HEK293 (cell line): ENCODE measurements at regions not wholly inside any gene's neighbourhood (a gene's known extent, or its start where the extent isn't known, plus 50 kb on each side); places are given as distances from the start of the nearest gene placed in this dataset.

Source experiments
- CTCF ChIA-PET: fragments of 350-600 bp; formaldehyde crosslinking; extraction: SDS; loops from one replicate; lab custom pipeline; 2021; ENCODE audit warnings: antibody characterized with exemption; lab: Yijun Ruan, JAX
- POLR2A ChIA-PET: fragments of 300-600 bp; formaldehyde crosslinking; extraction: SDS; loops from one replicate; lab custom pipeline; 2020; ENCODE audit warnings: antibody characterized with exemption, inconsistent platforms; lab: Yijun Ruan, JAX
- H3K27ac ChIP-seq: fragments of 200-500 bp; sonication (Bioruptor generic); 2 replicates; pipeline ENCODE4 v1.5.1; 2014; ENCODE audit warnings: low read depth, low read length, control low read depth, inconsistent platforms; ENCODE audit errors: extremely low read depth
- H3K36me3 ChIP-seq, 2 experiments: fragments of 200-500 bp in 1 of 2; sonication (Bioruptor generic) in 1 of 2; 1 replicate in 1 of 2; 2 replicates in 1 of 2; pipeline ENCODE4 v1.5.1; 2014 to 2017; ENCODE audit warnings: inconsistent platforms in 2 of 2, low read length in 2 of 2; ENCODE audit not compliant: control insufficient read depth in 2 of 2, insufficient read depth in 1 of 2
- H3K4me1 ChIP-seq: fragments of 200-500 bp; sonication (Bioruptor generic); 2 replicates; pipeline ENCODE4 v1.5.1; 2014; ENCODE audit warnings: mild to moderate bottlenecking, low read length, inconsistent platforms; ENCODE audit not compliant: control insufficient read depth, insufficient read depth
- H3K4me3 ChIP-seq: 2 replicates; pipeline ENCODE4 v1.5.1; 2011; ENCODE audit warnings: low read depth, mild to moderate bottlenecking, control low read depth, low read length, moderate library complexity
- H3K9me3 ChIP-seq: fragments of 200-500 bp; sonication (Bioruptor generic); 2 replicates; pipeline ENCODE4 v1.5.1; 2014; ENCODE audit warnings: low read depth, low read length, inconsistent platforms; ENCODE audit not compliant: control insufficient read depth, insufficient read depth
- BCL11A ChIP-seq: fragments of 450-650 bp; formaldehyde crosslinking; IDR thresholded peaks from 2 replicates; pipeline ENCODE4 v1.5.1; 2016; ENCODE audit warnings: low read depth, missing biosample characterization, missing genetic modification characterization
- GLI2 ChIP-seq: fragments of 450-650 bp; formaldehyde crosslinking; IDR thresholded peaks from 2 replicates; pipeline ENCODE4; 2017; ENCODE audit warnings: missing biosample characterization, missing genetic modification characterization, low read depth, borderline replicate concordance
- MZF1 ChIP-seq: fragments of 450-650 bp; formaldehyde crosslinking; IDR thresholded peaks from 2 replicates; pipeline ENCODE4 v1.5.1; 2017; ENCODE audit warnings: missing biosample characterization, missing genetic modification characterization, borderline replicate concordance
- PATZ1 ChIP-seq: fragments of 450-650 bp; formaldehyde crosslinking; IDR thresholded peaks from 2 replicates; pipeline ENCODE4 v1.5.1; 2016; ENCODE audit warnings: missing biosample characterization, missing genetic modification characterization
- REST ChIP-seq: fragments of 450-650 bp; formaldehyde crosslinking; IDR thresholded peaks from 2 replicates; pipeline ENCODE4 v1.5.1; 2016; ENCODE audit warnings: missing biosample characterization, missing genetic modification characterization
- ZBTB10 ChIP-seq: fragments of 450-650 bp; formaldehyde crosslinking; IDR thresholded peaks from 2 replicates; pipeline ENCODE4 v1.5.1; 2016; ENCODE audit warnings: missing biosample characterization, missing genetic modification characterization
- ZNF112 ChIP-seq: fragments of 450-650 bp; formaldehyde crosslinking; IDR thresholded peaks from 2 replicates; pipeline ENCODE4 v1.5.0; 2017; ENCODE audit warnings: missing biosample characterization, missing genetic modification characterization
- ZNF138 ChIP-seq: fragments of 450-650 bp; formaldehyde crosslinking; IDR thresholded peaks from 2 replicates; pipeline ENCODE4 v1.5.1; 2016; ENCODE audit warnings: missing biosample characterization, missing genetic modification characterization, borderline replicate concordance
- ZNF157 ChIP-seq: fragments of 450-650 bp; formaldehyde crosslinking; IDR thresholded peaks from 2 replicates; pipeline ENCODE4 v1.5.1; 2016; ENCODE audit warnings: missing biosample characterization, missing genetic modification characterization
- ZNF19 ChIP-seq: fragments of 450-650 bp; formaldehyde crosslinking; IDR thresholded peaks from 2 replicates; pipeline ENCODE4; 2016; ENCODE audit warnings: missing biosample characterization, missing genetic modification characterization, low read depth
- ZNF223 ChIP-seq: fragments of 450-650 bp; formaldehyde crosslinking; IDR thresholded peaks from 2 replicates; pipeline ENCODE4 v1.5.1; 2016; ENCODE audit warnings: missing biosample characterization, missing genetic modification characterization
- ZNF274 ChIP-seq, 2 experiments: fragments of 200-500 bp in 1 of 2; fragments of 450-650 bp in 1 of 2; sonication (Bioruptor generic) in 1 of 2; formaldehyde crosslinking in 1 of 2; IDR thresholded peaks; 2 replicates each; pipeline versions ENCODE4 v1.5.1 to v1.6.1; 2014 to 2016; ENCODE audit warnings: borderline replicate concordance in 1 of 2, inconsistent platforms in 1 of 2, low read length in 1 of 2, missing biosample characterization in 1 of 2, missing genetic modification characterization in 1 of 2
- ZNF37A ChIP-seq: fragments of 450-650 bp; IDR thresholded peaks from 2 replicates; pipeline ENCODE4 v1.5.1; 2018; ENCODE audit warnings: missing biosample characterization, missing genetic modification characterization
- ZNF521 ChIP-seq: fragments of 450-650 bp; formaldehyde crosslinking; IDR thresholded peaks from 2 replicates; pipeline ENCODE4 v1.5.1; 2017; ENCODE audit warnings: missing biosample characterization, mild to moderate bottlenecking, missing genetic modification characterization
- ZNF610 ChIP-seq: fragments of 450-650 bp; formaldehyde crosslinking; IDR thresholded peaks from 2 replicates; pipeline ENCODE4 v1.5.1; 2016; ENCODE audit warnings: missing biosample characterization, missing genetic modification characterization, borderline replicate concordance
- ZNF830 ChIP-seq: fragments of 450-650 bp; IDR thresholded peaks from 2 replicates; pipeline ENCODE4 v1.5.0; 2018; ENCODE audit warnings: missing biosample characterization, missing genetic modification characterization, low read depth, mild to moderate bottlenecking, moderate library complexity
- ZSCAN18 ChIP-seq: fragments of 450-650 bp; formaldehyde crosslinking; IDR thresholded peaks from 2 replicates; pipeline ENCODE4 v1.5.1; 2016; ENCODE audit warnings: missing biosample characterization, missing genetic modification characterization
- ZSCAN30 ChIP-seq: fragments of 450-650 bp; IDR thresholded peaks from 2 replicates; pipeline ENCODE4 v1.5.1; 2018; ENCODE audit warnings: missing biosample characterization, mild to moderate bottlenecking, missing genetic modification characterization, moderate library complexity
- TF ChIP-seq, protein P1 (sequence below): fragments of 450-650 bp; formaldehyde crosslinking; IDR thresholded peaks from 2 replicates; pipeline ENCODE4 v1.5.1; 2016; ENCODE audit warnings: missing biosample characterization, missing genetic modification characterization

GRCh38 chr13:74816737-74817136 lies 665.2 kb downstream of the TBC1D4 start:
- ChIA-PET CTCF (no interaction called here), POLR2A (no interaction called here)
- TF ChIP-seq MZF1 (tag by site-specific recombination) = no peak
- no peak for TF ChIP-seq REST (tag by site-specific recombination)
- TF ChIP-seq ZNF274 (IDR thresholded peaks at IDR 0.05; ENCODE audit: low read length) = no peak
- TF ChIP-seq ZNF274 (tag by site-specific recombination; IDR thresholded peaks at IDR 0.05; ENCODE audit: borderline replicate concordance) = no peak
- TF ChIP-seq, protein P1, sequence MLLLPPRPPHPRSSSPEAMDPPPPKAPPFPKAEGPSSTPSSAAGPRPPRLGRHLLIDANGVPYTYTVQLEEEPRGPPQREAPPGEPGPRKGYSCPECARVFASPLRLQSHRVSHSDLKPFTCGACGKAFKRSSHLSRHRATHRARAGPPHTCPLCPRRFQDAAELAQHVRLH (tag by site-specific recombination) = no peak
- no peak for TF ChIP-seq ZNF37A (tag by site-specific recombination)
- TF ChIP-seq ZNF223 (tag by site-specific recombination) = no peak
- no peak for TF ChIP-seq GLI2 (tag by site-specific recombination)
- no peak for TF ChIP-seq ZSCAN18 (tag by site-specific recombination)
- TF ChIP-seq ZNF610 = no peak
- no peak for TF ChIP-seq ZNF138 (tag by site-specific recombination)
- no peak for TF ChIP-seq ZNF112 (tag by site-specific recombination)
- no peak for TF ChIP-seq ZBTB10 (tag by site-specific recombination)
- no peak for TF ChIP-seq ZNF157 (tag by site-specific recombination)
- TF ChIP-seq ZSCAN30 (tag by site-specific recombination) = no peak
- TF ChIP-seq ZNF19 = no peak
- no peak for TF ChIP-seq ZNF830 (tag by site-specific recombination)
- TF ChIP-seq BCL11A (tag by site-specific recombination) = no peak
- TF ChIP-seq ZNF521 (tag by site-specific recombination) = no peak
- TF ChIP-seq PATZ1 (tag by site-specific recombination) = no peak
- no peaks in the 10 kb centered on the region for H3K4me1 ChIP-seq
- no peaks in the 10 kb centered on the region for H3K9me3 ChIP-seq
- no peaks in the 10 kb centered on the region for H3K36me3 ChIP-seq
- H3K27ac ChIP-seq = no peak overlapping the region
- H3K4me3 ChIP-seq = no peak overlapping the region
